ENCODE measurements at regions not wholly inside any gene's neighbourhood (a gene's known extent, or its start where the extent isn't known, plus 50 kb on each side); places are given as distances from the start of the nearest gene placed in this dataset.

DNA sequence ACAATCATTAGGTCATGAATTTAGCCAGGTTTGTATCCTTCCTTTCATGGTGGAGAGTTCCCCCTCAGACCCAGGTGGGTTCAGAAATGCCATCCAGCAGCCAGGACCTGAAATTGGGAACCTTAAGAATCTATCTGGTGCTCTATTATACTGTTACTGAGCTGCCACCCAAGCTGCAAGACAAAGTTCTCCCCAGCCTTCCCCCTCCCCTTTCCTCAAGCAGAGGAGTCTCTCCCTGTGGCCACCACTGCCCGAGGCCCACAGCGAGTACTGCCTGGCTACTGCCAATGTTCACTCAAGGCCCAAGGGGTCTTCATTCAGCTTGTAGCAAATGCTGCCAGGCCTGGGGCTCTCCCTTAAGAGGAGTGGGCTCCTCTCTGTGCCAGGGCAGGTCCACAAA, 133.8 kb downstream of the TMEM38B start:
- H3K4me2 ChIP-seq (ENCODE audit: low read depth, low read length, poor library complexity, severe bottlenecking), result no peak overlapping the region
- TF ChIP-seq, protein P1, sequence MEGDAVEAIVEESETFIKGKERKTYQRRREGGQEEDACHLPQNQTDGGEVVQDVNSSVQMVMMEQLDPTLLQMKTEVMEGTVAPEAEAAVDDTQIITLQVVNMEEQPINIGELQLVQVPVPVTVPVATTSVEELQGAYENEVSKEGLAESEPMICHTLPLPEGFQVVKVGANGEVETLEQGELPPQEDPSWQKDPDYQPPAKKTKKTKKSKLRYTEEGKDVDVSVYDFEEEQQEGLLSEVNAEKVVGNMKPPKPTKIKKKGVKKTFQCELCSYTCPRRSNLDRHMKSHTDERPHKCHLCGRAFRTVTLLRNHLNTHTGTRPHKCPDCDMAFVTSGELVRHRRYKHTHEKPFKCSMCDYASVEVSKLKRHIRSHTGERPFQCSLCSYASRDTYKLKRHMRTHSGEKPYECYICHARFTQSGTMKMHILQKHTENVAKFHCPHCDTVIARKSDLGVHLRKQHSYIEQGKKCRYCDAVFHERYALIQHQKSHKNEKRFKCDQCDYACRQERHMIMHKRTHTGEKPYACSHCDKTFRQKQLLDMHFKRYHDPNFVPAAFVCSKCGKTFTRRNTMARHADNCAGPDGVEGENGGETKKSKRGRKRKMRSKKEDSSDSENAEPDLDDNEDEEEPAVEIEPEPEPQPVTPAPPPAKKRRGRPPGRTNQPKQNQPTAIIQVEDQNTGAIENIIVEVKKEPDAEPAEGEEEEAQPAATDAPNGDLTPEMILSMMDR (conservative IDR thresholded peaks at IDR 0.05; ENCODE audit: low read length), result no peak
- no peaks in the 10 kb centered on the region for H4K20me1 ChIP-seq (ENCODE audit: insufficient read depth, low read length, poor library complexity, severe bottlenecking)
- H3K9me3 ChIP-seq (ENCODE audit: insufficient read depth, low read depth, low read length), result no peaks in the 10 kb centered on the region
- H3K36me3 ChIP-seq (ENCODE audit: insufficient read depth, low read length), result no peaks in the 10 kb centered on the region
- H3F3A ChIP-seq (ENCODE audit: low read depth), result no peaks in the 10 kb centered on the region
- no peaks in the 10 kb centered on the region for H3K9me2 ChIP-seq (replicated peaks; ENCODE audit: low read depth, low read length)
- no peaks in the 10 kb centered on the region for H3K27me3 ChIP-seq (ENCODE audit: insufficient read depth, low read length, poor library complexity, severe bottlenecking)
- H3K79me2 ChIP-seq (ENCODE audit: insufficient read depth, low read length), result no peaks in the 10 kb centered on the region
- no peak overlapping the region for H3K9ac ChIP-seq (ENCODE audit: low read depth, low read length, poor library complexity, severe bottlenecking)
- H2AFZ ChIP-seq (ENCODE audit: low read length), result no peak overlapping the region
- H3K4me3 ChIP-seq (ENCODE audit: low read length, poor library complexity, severe bottlenecking), result no peak overlapping the region
- H3K4me1 ChIP-seq (ENCODE audit: insufficient read depth, low read length, poor library complexity, severe bottlenecking), result no peaks in the 10 kb centered on the region

DNA sequence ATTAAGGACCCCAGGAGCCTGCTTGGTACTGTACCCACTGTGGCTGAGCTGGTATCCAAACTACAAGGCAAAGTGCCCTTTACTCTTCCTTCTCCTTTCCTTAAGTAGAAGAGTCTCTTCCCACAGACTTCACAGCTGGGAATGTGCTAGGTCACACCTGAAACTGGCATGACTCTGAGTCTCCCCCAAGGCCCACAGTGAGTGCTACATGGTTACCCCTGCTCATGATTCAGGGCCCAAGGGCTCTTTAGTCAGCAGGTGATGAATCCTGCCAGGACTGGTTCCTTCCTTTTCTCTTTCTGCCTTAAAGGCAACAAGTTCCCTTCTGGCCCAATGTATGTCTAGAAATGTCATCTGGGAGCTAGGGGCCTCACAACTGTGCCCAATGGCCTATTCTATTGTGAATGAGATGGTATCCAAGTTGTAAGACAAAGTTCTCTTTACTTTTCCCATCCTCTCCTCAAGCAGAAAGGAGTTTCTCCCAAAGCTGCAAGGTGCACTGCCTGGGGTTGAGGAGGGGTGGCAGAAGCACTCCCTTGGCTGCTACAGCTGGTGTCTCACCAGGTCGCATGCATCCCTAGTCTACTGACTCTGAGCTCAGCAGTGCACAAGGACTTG, 134.4 kb downstream of the TMEM38B start:
- Histone ChIP-seq H3K9me2 (replicated peaks; ENCODE audit: low read depth, low read length) (no peaks in the 10 kb centered on the region), H3F3A (ENCODE audit: low read depth) (no peaks in the 10 kb centered on the region), H3K9me3 (ENCODE audit: insufficient read depth, low read depth, low read length) (no peaks in the 10 kb centered on the region), H3K9ac (ENCODE audit: low read depth, low read length, poor library complexity, severe bottlenecking) (no peak overlapping the region), H3K79me2 (ENCODE audit: insufficient read depth, low read length) (no peaks in the 10 kb centered on the region), H3K4me2 (ENCODE audit: low read depth, low read length, poor library complexity, severe bottlenecking) (no peak overlapping the region), H3K27me3 (ENCODE audit: insufficient read depth, low read length, poor library complexity, severe bottlenecking) (no peaks in the 10 kb centered on the region), H4K20me1 (ENCODE audit: insufficient read depth, low read length, poor library complexity, severe bottlenecking) (no peaks in the 10 kb centered on the region), H3K36me3 (ENCODE audit: insufficient read depth, low read length) (no peaks in the 10 kb centered on the region), H2AFZ (ENCODE audit: low read length) (no peak overlapping the region), H3K4me3 (ENCODE audit: low read length, poor library complexity, severe bottlenecking) (no peak overlapping the region), H3K4me1 (ENCODE audit: insufficient read depth, low read length, poor library complexity, severe bottlenecking) (no peaks in the 10 kb centered on the region)
- TF ChIP-seq, protein P1 (conservative IDR thresholded peaks at IDR 0.05; ENCODE audit: low read length), result no peak
- TF ChIP-seq EZH2phosphoT487 (IDR thresholded peaks at IDR 0.05; ENCODE audit: borderline replicate concordance), result no peak

DNA sequence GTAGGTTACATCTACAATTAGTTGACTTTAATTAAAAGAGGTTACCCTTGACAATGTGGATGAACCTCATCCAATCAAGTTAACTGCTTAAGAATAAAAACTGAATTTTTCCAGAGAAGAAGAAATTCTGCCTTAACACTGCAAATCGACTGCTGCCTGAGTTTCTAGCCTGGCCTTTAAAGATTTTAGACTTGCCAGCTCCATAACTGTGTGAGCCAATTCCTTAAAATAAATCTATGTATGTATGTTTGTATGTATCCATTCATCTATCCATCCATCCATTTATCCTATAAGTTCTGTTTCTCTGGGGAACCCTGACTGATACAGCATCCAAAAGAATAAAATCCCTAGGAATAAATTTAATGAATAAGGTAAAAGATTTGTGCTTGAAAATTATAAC, 136.1 kb downstream of the TMEM38B start:
- Histone ChIP-seq H3K9ac (ENCODE audit: low read depth, low read length, poor library complexity, severe bottlenecking) (no peak overlapping the region), H3K36me3 (ENCODE audit: insufficient read depth, low read length) (no peaks in the 10 kb centered on the region), H3K4me1 (ENCODE audit: insufficient read depth, low read length, poor library complexity, severe bottlenecking) (no peaks in the 10 kb centered on the region), H3K4me3 (ENCODE audit: low read length, poor library complexity, severe bottlenecking) (no peak overlapping the region), H3K79me2 (ENCODE audit: insufficient read depth, low read length) (no peaks in the 10 kb centered on the region), H3K9me2 (replicated peaks; ENCODE audit: low read depth, low read length) (no peaks in the 10 kb centered on the region), H4K20me1 (ENCODE audit: insufficient read depth, low read length, poor library complexity, severe bottlenecking) (no peaks in the 10 kb centered on the region), H3F3A (ENCODE audit: low read depth) (no peaks in the 10 kb centered on the region), H3K9me3 (ENCODE audit: insufficient read depth, low read depth, low read length) (no peaks in the 10 kb centered on the region), H2AFZ (ENCODE audit: low read length) (no peak overlapping the region), H3K27me3 (ENCODE audit: insufficient read depth, low read length, poor library complexity, severe bottlenecking) (no peaks in the 10 kb centered on the region), H3K4me2 (ENCODE audit: low read depth, low read length, poor library complexity, severe bottlenecking) (no peak overlapping the region)
- TF ChIP-seq EZH2phosphoT487 (IDR thresholded peaks at IDR 0.05; ENCODE audit: borderline replicate concordance), result no peak
- TF ChIP-seq, protein P1 (conservative IDR thresholded peaks at IDR 0.05; ENCODE audit: low read length), result no peak

All from Loucy (cell line).